Spinal cord (tissue), 9 donors: ENCODE measurements at regions not wholly inside any gene's neighbourhood (a gene's known extent, or its start where the extent isn't known, plus 50 kb on each side); places are given as distances from the start of the nearest gene placed in this dataset.
A peak's percentile ranks its signal among the peaks of the same experiment; 100 is the strongest.

Source experiments
- DNase-seq, 6 donors: peaks; one replicate each; pipeline versions ENCODE4 v3.0.0 to v3.0.0-alpha.2; 2013 to 2015; ENCODE audit warnings: low spot score in 6 of 6, low read depth in 4 of 6
- H3K27ac ChIP-seq: one replicate; pipeline ENCODE4 v1.5.1; 2013; ENCODE audit warnings: low read depth, low read length, control low read depth
- H3K27me3 ChIP-seq: one replicate; pipeline ENCODE4 v1.6.1; 2013; ENCODE audit warnings: low read length; ENCODE audit not compliant: control insufficient read depth, insufficient read depth
- H3K36me3 ChIP-seq: one replicate; pipeline ENCODE4 v1.6.1; 2013; ENCODE audit warnings: low read length; ENCODE audit not compliant: control insufficient read depth, insufficient read depth
- H3K4me1 ChIP-seq: one replicate; pipeline ENCODE4 v1.6.1; 2013; ENCODE audit warnings: low read length; ENCODE audit not compliant: control insufficient read depth, insufficient read depth
- H3K4me3 ChIP-seq: one replicate; pipeline ENCODE4 v1.5.1; 2013; ENCODE audit warnings: low read depth, low read length, control low read depth
- H3K9me3 ChIP-seq: one replicate; pipeline ENCODE4 v1.6.1; 2013; ENCODE audit warnings: low read length; ENCODE audit not compliant: control insufficient read depth, insufficient read depth
- WGBS: methylation state at CpG from one replicate; pipeline ENCODE4 v1.1.5; 2013; ENCODE audit warnings: missing lambda C conversion rate; ENCODE audit not compliant: insufficient coverage; 5-methylcytosine and 5-hydroxymethylcytosine counted together
- donor health status: healthy.

GRCh38 chr18:4806331-4806730, 351.2 kb upstream of the DLGAP1 start:
- Histone ChIP-seq H3K36me3 (no peaks in the 10 kb centered on the region), H3K9me3 (peaks cover 1% of the 10 kb centered on the region), H3K4me1 (peaks cover 4% of the 10 kb centered on the region), H3K27ac (no peak overlapping the region), H3K27me3 (no peaks in the 10 kb centered on the region), H3K4me3 (no peak overlapping the region)
- no peak for DNase-seq
- 100% methylated on average over 1 of the region's 1 CpG for WGBS

GRCh38 chr18:4802296-4802695, 347.2 kb upstream of the DLGAP1 start:
- no peaks in the 10 kb centered on the region for H3K4me1 ChIP-seq
- DNase-seq: no peak
- no peaks in the 10 kb centered on the region for H3K27me3 ChIP-seq
- no peaks in the 10 kb centered on the region for H3K36me3 ChIP-seq
- H3K4me3 ChIP-seq: no peak overlapping the region
- WGBS: 80% methylated on average over 2 of the region's 2 CpGs
- peaks cover 3% of the 10 kb centered on the region for H3K9me3 ChIP-seq
- H3K27ac ChIP-seq: no peak overlapping the region

GRCh38 chr18:4801151-4801550, 346.0 kb upstream of the DLGAP1 start:
- no peak overlapping the region for H3K4me3 ChIP-seq
- H3K4me1 ChIP-seq: no peaks in the 10 kb centered on the region
- peak in 3 of 6 donors; percentile 15 to 90 (median 17) for DNase-seq
- H3K9me3 ChIP-seq: peaks cover 3% of the 10 kb centered on the region
- WGBS: no CpG with 5 or more reads among the region's 2 CpGs
- H3K27me3 ChIP-seq: no peaks in the 10 kb centered on the region
- H3K27ac ChIP-seq: no peak overlapping the region
- no peaks in the 10 kb centered on the region for H3K36me3 ChIP-seq

- Histone ChIP-seq H3K4me3 (no peak overlapping the region), H3K9me3 (peaks cover 2% of the 10 kb centered on the region), H3K27me3 (no peaks in the 10 kb centered on the region), H3K36me3 (no peaks in the 10 kb centered on the region), H3K4me1 (no peaks in the 10 kb centered on the region), H3K27ac (no peak overlapping the region)
- WGBS: 100% methylated on average over 1 of the region's 3 CpGs
- no peak for DNase-seq
These were observed 342.0 kb upstream of the DLGAP1 start for GRCh38 chr18:4797002-4797685.

- Histone ChIP-seq H3K9me3 (peaks cover 3% of the 10 kb centered on the region), H3K36me3 (no peaks in the 10 kb centered on the region), H3K4me3 (no peak overlapping the region), H3K4me1 (no peaks in the 10 kb centered on the region), H3K27ac (no peak overlapping the region), H3K27me3 (no peaks in the 10 kb centered on the region)
- 90% methylated on average over 1 of the region's 1 CpG for WGBS
- DNase-seq: no peak
These were observed 334.4 kb upstream of the DLGAP1 start for GRCh38 chr18:4789506-4789905.

GRCh38 chr18:4781873-4782272, 326.8 kb upstream of the DLGAP1 start:
- no peak overlapping the region for H3K27ac ChIP-seq
- H3K36me3 ChIP-seq: no peaks in the 10 kb centered on the region
- H3K9me3 ChIP-seq: no peaks in the 10 kb centered on the region
- no peak for DNase-seq
- no peaks in the 10 kb centered on the region for H3K27me3 ChIP-seq
- WGBS: 86% methylated on average over 1 of the region's 1 CpG
- no peaks in the 10 kb centered on the region for H3K4me1 ChIP-seq
- H3K4me3 ChIP-seq: no peak overlapping the region

GRCh38 chr18:4765401-4765800, 310.3 kb upstream of the DLGAP1 start:
- no peak overlapping the region for H3K4me3 ChIP-seq
- H3K36me3 ChIP-seq: no peaks in the 10 kb centered on the region
- no peak overlapping the region for H3K27ac ChIP-seq
- no peak for DNase-seq
- no peaks in the 10 kb centered on the region for H3K9me3 ChIP-seq
- H3K27me3 ChIP-seq: no peaks in the 10 kb centered on the region
- 89% methylated on average over 1 of the region's 3 CpGs for WGBS
- H3K4me1 ChIP-seq: no peaks in the 10 kb centered on the region

- WGBS: 67% methylated on average over 3 of the region's 3 CpGs
- peak in 2 of 6 donors; percentile 47 to 69 for DNase-seq
- H3K27me3 ChIP-seq: no peaks in the 10 kb centered on the region
- H3K36me3 ChIP-seq: no peaks in the 10 kb centered on the region
- peaks cover 3% of the 10 kb centered on the region for H3K4me1 ChIP-seq
- H3K27ac ChIP-seq: no peak overlapping the region
- no peak overlapping the region for H3K4me3 ChIP-seq
- H3K9me3 ChIP-seq: no peaks in the 10 kb centered on the region
These were observed 307.2 kb upstream of the DLGAP1 start for GRCh38 chr18:4762330-4762729.

- Histone ChIP-seq H3K36me3 (no peaks in the 10 kb centered on the region), H3K9me3 (no peaks in the 10 kb centered on the region), H3K27me3 (no peaks in the 10 kb centered on the region), H3K4me3 (no peak overlapping the region), H3K4me1 (peaks cover 3% of the 10 kb centered on the region), H3K27ac (no peak overlapping the region)
- 49% methylated on average over 4 of the region's 4 CpGs for WGBS
- DNase-seq: peak in 1 of 6 donors; percentile 14
These were observed 303.9 kb upstream of the DLGAP1 start for GRCh38 chr18:4758980-4759379.

GRCh38 chr18:4755848-4756247, 300.7 kb upstream of the DLGAP1 start:
- H3K9me3 ChIP-seq: no peaks in the 10 kb centered on the region
- no peaks in the 10 kb centered on the region for H3K27me3 ChIP-seq
- H3K4me3 ChIP-seq: no peak overlapping the region
- peaks cover 3% of the 10 kb centered on the region for H3K4me1 ChIP-seq
- WGBS: 62% methylated on average over 4 of the region's 4 CpGs
- H3K36me3 ChIP-seq: no peaks in the 10 kb centered on the region
- no peak overlapping the region for H3K27ac ChIP-seq
- DNase-seq: no peak
